H1 (cell line): ENCODE measurements at regions not wholly inside any gene's neighbourhood (a gene's known extent, or its start where the extent isn't known, plus 50 kb on each side); places are given as distances from the start of the nearest gene placed in this dataset.

Source experiments
- CEBPB ChIP-seq: IDR thresholded peaks from 2 replicates; pipeline ENCODE4 v1.6.1; 2012; ENCODE audit warnings: low read depth, low read length
- CHD7 ChIP-seq: fragments of 300-600 bp; sonication (generic); IDR thresholded peaks from 2 replicates; pipeline ENCODE4 v1.7.1; 2012; ENCODE audit warnings: low read length, moderate library complexity, mild to moderate bottlenecking, inconsistent platforms; ENCODE audit not compliant: insufficient replicate concordance
- CREB1 ChIP-seq: IDR thresholded peaks from 2 replicates; pipeline ENCODE4 v1.6.1; 2012; ENCODE audit warnings: inconsistent platforms
- CTCF ChIP-seq, 3 experiments: IDR thresholded peaks; 1 replicate in 2 of 3; 2 replicates in 1 of 3; pipeline versions ENCODE4 v1.5.1 to v1.6.1; 2011; ENCODE audit warnings: low read length in 3 of 3, mild to moderate bottlenecking in 3 of 3, inconsistent platforms in 2 of 3, low read depth in 1 of 3, moderate library complexity in 1 of 3; ENCODE audit not compliant: insufficient read depth in 1 of 3; ENCODE audit errors: control extremely low read depth in 1 of 3
- EGR1 ChIP-seq: IDR thresholded peaks from 2 replicates; pipeline ENCODE4 v1.6.1; 2011; ENCODE audit warnings: low read depth, low read length, borderline replicate concordance
- EZH2 ChIP-seq: fragments of 200-600 bp; sonication (generic); IDR thresholded peaks from 2 replicates; pipeline ENCODE4 v1.7.1; 2012; ENCODE audit warnings: low read depth, mild to moderate bottlenecking, moderate library complexity, low read length, inconsistent platforms; ENCODE audit not compliant: severe bottlenecking
- JUND ChIP-seq: IDR thresholded peaks from 2 replicates; pipeline ENCODE4 v1.6.1; 2011; ENCODE audit warnings: mild to moderate bottlenecking, improper control_type of control experiment, low read length
- POLR2A ChIP-seq, 2 experiments: IDR thresholded peaks; 1 replicate in 1 of 2; 2 replicates in 1 of 2; pipeline ENCODE4 v1.6.1; 2011; ENCODE audit warnings: low read depth in 2 of 2, low read length in 2 of 2, mild to moderate bottlenecking in 2 of 2; ENCODE audit errors: control extremely low read depth in 1 of 2
- RBBP5 ChIP-seq: IDR thresholded peaks from 2 replicates; pipeline ENCODE4 v1.7.1; 2012; ENCODE audit warnings: low read depth, mild to moderate bottlenecking, inconsistent platforms, low read length, moderate library complexity, borderline replicate concordance
- RFX5 ChIP-seq: IDR thresholded peaks from 2 replicates; pipeline ENCODE4 v1.6.1; 2011; ENCODE audit warnings: low read depth, low read length, improper control_type of control experiment, borderline replicate concordance
- TAF1 ChIP-seq: IDR thresholded peaks from 2 replicates; pipeline ENCODE4 v1.6.1; 2011; ENCODE audit warnings: mild to moderate bottlenecking, low read depth, low read length

- TF ChIP-seq TAF1: no peak
- no peak for TF ChIP-seq CEBPB
- no peak for TF ChIP-seq CTCF (IDR thresholded peaks at IDR 0.05; ENCODE audit: control extremely low read depth in 1 of 3, insufficient read depth in 1 of 3, low read depth in 1 of 3, low read length in 3 of 3)
- TF ChIP-seq POLR2A (IDR thresholded peaks at IDR 0.05; ENCODE audit: control extremely low read depth in 1 of 2, low read depth in 2 of 2, low read length in 2 of 2): no peak
- TF ChIP-seq EZH2: no peak
- no peak for TF ChIP-seq RFX5
- no peak for TF ChIP-seq RBBP5
- TF ChIP-seq JUND: no peak
- TF ChIP-seq EGR1: no peak
- no peak for TF ChIP-seq CREB1
- TF ChIP-seq CHD7: no peak
Measured at GRCh38 chr21:16751695-16752474, 761.0 kb upstream of the CXADR start.
